HG03460 (cell line): ENCODE measurements at regions not wholly inside any gene's neighbourhood (a gene's known extent, or its start where the extent isn't known, plus 50 kb on each side); places are given as distances from the start of the nearest gene placed in this dataset.

Experiments used
- ATAC-seq: cut with Tn5 transposase; IDR thresholded peaks from one replicate; pipeline ENCODE4 v1.9.1; 2021; ENCODE audit not compliant: unreplicated experiment

GRCh38 chr19:29475469-29475868 is 50.3 kb upstream of the VSTM2B start:
- ATAC-seq: no peak
